A673 (cell line): ENCODE measurements at regions not wholly inside any gene's neighbourhood (a gene's known extent, or its start where the extent isn't known, plus 50 kb on each side); places are given as distances from the start of the nearest gene placed in this dataset.

Source experiments
- CTCF ChIP-seq: fragments of 300-800, 200-600 bp; sonication (generic); conservative IDR thresholded peaks from 2 replicates; pipeline ENCODE4 v1.5.1; 2017; ENCODE audit warnings: low read depth, mild to moderate bottlenecking, antibody characterized with exemption, low read length, moderate library complexity, mixed read lengths
- EZH2 ChIP-seq: fragments of 200-600 bp; sonication (generic); IDR thresholded peaks from 2 replicates; pipeline ENCODE4 v1.6.1; 2017; ENCODE audit warnings: borderline replicate concordance, low read depth, mild to moderate bottlenecking, mixed read lengths, antibody characterized with exemption, low read length; ENCODE audit not compliant: poor library complexity, severe bottlenecking

DNA sequence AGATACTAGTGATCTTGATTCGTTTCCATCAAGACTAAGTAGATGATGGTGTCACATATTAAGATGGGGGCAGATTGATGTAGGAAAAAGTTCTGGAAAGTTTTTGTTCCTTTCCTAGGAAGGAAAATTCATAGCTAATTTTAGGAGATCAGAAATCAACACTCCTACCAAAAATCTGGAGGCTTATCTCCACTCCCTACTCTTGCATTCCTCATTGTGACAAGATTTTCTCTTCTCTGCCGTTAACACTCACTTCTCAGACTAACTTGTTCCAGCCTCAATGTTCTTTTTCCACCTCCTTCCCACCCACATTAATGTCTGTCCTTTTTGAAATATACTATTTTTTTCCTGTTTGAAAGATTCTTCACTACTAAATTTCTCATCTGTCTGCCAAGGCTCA, 851.9 kb upstream of the GHITM start:
- TF ChIP-seq CTCF (no peak), EZH2 (no peak)
